C1 segment of cervical spinal cord (tissue), 14 donors: ENCODE measurements at regions not wholly inside any gene's neighbourhood (a gene's known extent, or its start where the extent isn't known, plus 50 kb on each side); places are given as distances from the start of the nearest gene placed in this dataset.

Experiments
- DNase-seq, 14 donors: peaks; one replicate each; lab custom pipeline; 2025; lab: John Stamatoyannopoulos, UW

DNA sequence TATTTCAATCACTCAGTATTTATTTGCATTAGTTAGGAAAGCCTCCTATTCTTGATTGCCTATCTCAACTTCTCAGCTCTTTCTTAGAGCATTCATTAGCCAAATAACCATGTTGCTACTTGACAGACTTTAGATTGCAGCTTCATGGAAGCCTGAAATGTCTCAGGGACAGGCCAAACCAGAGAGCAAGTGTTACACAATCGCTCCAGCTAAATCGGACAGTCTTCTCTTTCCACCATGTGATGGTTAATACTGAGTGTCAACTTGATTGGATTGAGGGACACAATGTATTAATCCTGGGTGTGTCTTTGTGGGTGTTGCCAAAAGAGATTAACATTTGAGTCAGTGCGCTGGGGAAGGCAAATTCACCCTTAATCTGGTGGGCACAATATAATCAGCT is 106.5 kb upstream of the DRD2 start:
- no peak for DNase-seq

DNA sequence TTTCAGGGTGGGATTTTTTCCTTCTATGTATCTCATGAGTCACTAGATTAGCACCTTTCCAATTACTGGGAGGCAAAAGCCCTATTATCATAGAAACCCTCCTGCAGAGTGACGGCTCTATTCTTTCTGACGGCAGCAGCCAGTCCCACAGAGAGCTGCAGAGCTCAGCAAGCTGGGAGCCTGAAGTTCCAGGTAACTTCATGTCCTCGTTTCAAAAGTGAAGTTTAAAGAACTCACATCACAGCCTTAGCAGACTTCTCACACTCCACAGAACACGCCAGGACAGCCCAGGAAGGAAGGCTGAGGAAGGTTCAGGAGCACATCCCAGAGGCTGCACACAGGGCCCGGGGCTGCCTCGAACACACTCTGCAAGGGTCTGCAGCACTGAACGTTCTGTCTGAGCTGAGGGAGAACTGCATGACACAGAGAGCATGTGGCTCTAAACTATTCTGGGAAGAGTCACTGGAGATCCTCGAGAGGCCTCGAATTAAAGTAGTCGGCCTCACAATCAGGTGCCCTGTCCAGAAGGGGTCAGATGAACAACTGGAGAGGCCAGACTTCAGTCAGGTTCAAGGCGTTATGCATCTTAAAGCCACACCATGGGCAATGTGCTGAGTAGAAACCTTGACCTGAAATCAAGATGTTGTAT is 104.2 kb upstream of the DRD2 start:
- no peak for DNase-seq

DNA sequence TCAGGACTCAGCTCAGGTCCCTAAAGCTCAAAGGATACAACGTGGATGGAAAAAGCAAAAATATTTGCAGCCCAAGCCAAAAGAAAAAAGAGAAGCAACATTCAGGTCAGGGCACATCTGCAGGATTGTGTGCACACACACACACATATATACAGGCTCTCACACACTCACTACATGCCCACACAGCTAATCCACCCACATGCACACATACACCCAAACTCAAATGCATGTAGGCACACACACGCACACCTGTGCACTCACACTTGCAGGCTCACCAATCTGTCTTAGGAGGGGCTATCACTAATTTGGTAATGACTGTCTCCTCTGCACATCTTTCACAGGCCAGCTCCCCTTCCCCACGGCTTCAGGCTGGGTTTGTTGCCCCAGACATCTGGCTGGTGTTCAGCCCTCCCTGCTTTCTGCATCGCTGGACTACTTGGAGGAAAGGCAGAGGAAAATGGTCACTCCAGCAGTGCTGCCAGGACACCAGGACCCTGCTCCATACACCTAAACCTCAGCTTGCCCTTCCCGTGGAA is 103.6 kb upstream of the DRD2 start:
- no peak for DNase-seq

DNA sequence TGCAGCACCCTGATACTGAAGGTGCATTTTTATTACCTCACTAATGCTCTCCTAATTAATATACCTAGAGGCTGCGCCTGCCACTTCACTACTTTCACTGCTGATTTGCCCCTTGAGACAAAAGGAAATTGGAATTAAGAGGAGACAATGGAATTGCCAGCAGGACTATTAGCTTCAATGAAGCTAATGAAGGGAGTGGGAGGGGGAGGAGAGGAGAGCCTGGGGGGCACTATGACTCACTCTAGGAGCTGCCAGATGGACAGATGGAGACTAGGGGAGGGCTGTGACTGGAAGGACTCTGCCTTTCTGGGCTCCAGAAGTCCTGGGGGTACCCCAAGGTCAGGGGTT is 102.8 kb upstream of the DRD2 start:
- no peak for DNase-seq

DNA sequence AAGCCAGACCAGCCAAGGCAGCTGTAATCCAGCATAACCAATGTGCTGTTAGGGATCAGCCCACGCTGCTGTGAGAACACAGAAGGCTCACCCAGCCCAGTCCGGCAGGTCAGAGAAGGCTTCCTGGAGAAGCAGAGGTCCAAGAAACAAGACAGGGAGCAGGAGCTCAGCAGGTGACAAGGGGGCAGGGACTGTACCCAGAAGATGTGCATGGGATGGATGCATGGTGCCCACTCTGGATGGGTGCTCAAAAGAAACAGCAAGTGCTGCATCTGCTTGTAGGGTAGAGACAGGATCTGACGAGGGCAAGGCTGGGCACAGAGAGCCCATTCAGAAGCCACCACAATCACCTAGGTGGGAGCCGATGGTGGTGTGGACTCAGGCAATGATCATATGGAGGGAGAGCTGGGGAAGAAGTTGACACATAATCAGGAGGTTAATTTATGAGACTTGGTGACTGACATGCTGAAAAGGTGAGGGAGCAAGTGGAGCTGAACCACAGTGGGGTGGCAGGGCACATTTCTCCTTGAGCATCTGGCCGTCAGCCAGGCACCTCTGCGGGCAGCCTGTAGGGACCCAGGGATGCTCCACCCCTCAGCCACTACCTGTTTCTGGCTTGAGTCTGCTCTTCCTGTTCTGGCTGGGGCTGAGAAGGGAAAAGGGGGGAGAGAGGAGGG is 102.3 kb upstream of the DRD2 start:
- no peak for DNase-seq

DNA sequence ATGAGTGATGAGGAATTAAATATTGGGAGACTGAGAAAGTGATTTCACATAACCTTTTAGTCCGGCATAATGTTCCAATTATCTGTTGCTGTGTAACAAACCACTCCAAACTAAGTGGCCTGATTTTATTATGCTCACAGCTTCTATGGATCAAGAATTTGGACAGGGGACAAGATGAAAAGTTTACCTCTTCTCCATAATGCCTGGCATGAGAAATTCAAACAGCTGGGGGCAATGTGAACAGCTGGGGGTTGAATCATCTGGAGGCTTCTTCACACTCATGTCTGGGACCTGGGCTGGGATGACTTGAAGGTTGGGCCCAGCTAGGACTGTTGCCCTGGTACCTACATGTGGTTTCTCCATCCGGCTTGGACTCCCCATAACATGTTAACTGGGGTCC is 99.4 kb upstream of the DRD2 start:
- DNase-seq: no peak

DNA sequence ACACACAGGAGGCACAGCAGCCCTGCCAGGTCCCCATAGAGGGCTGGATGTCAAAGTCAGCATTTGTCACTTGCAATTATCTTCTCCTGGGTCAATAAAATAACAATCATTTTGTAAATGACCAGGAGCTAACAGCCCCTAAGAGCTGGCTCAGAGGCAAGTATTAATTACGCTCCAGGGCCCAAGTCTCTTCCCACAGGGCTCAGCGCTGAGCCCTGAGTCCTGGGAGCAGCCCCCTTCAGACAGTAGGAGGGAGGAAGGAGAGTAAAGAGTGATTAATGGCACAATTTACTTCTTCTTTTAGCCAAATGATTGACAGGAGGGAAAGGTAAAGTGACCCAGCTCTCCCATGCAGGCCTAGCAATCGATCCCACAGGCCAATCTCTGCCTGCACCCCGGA is 99.0 kb upstream of the DRD2 start:
- DNase-seq: no peak

DNA sequence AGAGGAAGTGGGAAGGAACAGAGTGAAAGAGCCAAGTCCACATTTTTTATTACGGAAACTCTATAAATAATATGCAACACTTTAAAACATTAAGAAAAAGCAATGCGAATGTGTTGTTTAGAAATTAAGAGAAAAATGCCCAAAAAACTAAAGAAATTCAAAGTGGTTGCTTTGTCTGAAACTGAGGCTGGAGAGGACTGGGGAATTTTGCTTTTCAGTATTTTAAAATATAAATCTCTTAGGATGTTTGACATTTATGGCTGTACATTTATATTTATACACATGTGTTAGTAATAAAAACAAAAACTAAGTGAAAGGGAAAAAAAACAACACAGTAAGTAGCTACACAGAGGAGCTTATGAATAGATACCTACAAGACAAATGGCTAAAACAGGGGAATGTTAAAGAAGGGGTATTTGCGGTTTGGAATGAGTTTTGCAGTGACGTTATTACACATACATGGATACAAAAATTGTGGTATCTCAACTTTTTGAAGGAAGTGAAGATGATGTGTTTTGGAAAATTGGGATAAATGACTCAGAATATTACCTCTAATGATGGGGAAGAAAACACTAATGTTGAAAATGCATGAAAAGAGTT is 97.0 kb upstream of the DRD2 start:
- DNase-seq: no peak

DNA sequence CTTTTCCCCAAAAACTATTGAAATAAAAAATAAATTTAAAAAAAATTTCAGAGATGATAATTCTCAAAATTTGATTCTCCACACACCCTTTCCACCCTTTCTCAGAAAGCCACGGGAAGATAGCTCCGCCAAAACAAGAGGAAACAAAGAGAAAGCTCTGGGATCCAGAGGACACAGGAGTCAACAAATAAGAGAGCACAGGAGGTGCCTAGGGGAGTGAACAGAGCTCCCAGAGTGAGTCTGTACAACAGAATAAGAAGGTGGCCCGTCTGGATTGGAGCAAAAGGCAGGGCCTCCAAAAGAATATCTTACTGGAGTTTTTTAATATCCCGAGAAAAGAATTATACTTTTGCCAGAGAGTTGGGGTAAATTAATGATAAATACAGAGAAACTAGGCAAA is 96.3 kb upstream of the DRD2 start:
- DNase-seq: no peak

DNA sequence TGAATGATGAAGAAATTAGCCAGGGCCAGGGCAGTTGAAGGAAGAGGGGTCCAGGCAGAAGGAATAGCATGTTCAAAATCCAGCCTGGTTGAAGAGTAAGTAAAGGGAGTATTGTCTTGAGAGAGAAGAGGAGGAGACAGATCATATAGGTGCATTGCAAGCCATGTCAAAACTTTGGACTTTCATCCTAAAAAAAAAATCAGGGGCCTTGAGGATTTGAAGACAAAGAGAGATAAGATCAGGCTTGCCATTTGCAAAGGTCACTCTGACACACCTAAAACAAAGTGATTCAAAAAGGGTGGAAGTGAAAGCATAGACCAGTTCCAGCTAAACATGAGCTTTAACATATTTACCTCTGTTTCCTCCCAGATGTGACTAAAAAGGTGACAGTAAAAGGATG is 95.7 kb upstream of the DRD2 start:
- DNase-seq: no peak

DNA sequence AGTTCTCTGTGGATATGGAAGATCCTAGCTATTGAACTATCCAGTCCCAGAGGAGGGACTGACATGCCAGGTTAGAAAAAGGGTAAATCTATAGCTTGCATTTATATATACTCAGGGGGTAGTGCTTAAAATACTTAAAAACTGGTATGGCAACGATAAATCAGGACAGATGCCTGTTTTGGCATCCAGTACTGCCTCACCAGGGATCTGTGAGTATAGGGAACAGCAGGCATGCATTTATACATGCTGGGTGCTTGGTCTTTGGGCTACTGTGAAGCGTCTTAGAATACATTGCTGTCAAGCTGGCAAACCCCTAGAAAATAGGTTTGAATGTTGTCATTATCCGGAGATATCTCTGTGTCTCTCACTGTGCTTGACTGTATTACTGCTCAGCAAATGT is 94.2 kb upstream of the DRD2 start:
- no peak for DNase-seq

DNA sequence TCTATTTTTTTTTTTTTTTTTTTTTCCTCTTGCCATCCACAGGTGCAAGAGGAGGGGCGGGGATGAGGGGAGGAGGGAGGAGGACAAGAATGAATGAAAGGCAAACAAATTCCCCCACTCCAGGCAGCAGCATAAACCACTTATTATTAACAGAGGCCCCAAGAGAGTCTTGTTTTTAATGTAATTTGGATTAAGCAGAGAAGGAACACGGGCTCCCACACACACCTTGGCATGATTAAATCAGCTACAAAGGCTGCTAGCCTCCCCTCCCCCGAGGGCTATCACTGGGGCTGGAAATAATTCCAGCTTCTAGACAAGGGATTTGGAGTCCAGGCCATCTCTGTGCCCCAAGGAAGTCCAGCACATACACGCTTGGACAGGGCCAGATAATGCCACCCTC is 93.4 kb upstream of the DRD2 start:
- DNase-seq: no peak

DNA sequence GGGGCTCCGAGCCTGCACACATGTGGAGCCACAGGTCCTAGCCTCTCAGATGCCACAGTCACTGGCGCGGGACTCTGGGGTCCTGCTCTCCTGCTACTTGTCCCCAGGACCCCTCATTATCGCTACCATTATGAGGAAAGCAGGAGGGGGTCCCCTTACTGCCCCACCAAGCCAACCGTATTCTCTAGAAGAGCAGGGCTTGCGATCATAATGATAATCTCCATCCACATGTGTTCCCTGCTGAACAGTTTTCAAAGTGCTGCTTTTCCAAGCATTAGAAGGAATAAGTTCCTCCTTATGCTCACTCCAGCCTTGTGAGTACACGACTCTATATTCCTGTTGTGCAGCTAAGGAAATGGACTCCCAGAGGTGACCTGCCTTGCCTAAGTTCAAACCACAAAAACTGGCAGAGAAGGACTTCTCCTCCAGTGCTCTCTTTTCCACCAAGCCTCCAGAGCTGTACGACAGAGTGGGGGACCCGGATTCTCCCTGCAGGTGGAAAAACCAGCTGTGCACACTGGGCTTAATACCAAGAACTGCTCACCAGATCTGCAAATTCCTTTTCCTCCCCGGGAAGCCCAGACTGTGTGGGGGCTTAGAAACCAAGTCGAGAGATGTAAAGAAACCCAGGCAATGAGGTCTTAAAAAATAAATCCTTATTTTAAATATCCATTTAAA is 92.8 kb upstream of the DRD2 start:
- DNase-seq: no peak

DNA sequence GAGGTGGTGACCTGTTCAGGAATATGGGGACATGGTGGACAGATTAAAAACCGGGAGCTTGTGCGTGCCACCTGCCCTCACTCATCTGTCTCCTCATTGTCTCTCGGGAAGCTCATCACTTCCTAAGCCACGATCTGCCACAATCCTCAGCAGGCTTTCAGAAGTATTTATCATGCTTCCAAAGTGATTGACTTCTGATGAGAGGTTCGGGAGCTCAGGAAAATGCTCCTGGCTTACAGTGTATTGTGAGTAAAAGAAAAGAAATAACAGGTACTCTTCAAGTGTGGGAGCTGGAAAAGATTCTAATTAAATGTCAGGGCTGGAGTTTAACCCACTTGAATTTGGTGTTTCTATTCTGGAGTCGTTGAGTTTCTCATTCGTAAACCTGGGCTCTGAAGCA is 91.9 kb upstream of the DRD2 start:
- no peak for DNase-seq

DNA sequence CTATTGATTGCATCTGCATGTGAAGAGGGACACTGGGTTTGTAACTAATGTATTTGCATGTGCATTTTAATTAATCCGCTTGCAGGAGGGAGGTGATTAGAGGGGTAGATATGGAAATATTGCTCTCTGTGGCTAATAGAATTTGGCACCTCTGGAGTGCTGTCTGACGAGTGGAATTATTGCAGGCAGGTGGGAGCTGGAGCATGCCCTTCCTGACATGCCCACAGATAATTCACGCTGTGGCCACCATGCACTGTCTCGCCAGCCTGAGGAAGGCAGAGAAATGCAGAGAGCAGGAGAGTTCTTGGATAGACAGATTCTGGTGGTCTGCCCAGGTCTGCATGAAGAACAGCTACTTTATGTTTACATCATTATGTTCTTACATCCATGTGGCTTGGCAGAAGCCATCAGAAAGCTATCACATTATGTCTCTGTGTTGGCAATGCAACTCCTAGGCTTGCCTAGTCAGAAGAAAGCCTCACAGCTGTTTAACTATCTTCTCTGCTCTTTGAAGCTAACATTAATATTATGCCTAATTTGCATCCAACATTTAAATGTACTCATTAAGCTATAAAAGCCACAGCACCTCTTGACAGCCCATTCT is 89.4 kb upstream of the DRD2 start:
- no peak for DNase-seq

DNA sequence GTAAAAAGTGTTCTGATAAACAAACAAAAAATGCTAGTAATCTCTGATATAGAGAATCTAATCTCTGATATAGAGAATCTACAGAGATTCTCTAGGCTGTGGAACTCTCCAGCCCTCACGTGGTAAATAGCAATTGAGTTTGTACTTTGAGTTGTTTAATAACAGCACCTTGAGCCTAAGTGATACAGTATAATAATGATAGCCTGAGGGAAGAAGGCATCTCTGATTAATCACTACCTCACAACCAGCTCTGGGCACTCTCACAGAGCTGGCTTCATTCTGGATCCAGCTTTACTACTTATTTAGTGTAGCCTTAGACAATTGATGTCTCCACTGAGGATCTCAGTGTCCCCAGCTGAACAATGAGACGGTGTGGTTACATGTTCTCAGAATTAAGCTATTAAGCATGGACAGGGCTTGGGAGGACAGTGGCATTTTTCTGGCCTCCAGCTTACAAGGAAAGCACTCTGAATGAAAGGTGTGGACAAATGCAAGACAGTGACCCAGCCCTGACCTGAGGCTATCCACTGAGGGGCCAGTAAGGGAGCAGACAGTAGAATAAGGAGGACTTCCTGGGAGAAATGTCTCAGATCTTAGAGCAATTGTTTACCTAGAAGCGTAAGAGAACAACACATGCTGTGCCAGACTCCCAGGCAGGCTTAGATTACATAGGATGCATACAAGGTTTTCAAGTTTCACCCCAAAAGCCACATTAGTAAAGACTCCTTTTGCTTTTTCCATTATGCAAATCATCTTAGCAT is 88.7 kb upstream of the DRD2 start:
- no peak for DNase-seq

DNA sequence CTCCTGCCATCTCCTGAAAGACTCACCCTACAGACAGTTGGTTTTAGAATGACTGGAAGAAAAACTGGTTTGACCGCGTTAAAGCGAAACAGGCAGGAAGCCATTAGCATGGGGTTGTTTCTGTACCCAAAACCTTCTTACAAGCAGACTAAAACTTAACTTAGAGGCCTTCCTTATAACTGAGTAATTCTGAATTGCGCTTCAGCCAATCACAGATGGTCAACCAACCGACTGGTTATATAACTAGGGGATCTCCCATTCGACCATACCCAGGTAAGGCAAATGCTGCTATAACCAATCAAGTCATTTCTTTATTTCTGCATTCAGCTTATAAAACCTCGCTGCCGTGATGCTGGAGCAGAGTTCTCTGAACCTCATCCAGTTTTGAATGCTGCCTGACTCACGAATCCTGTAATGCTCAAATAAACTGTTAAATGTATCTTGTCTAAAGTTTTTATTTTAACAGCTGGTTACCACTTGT is 87.8 kb upstream of the DRD2 start:
- no peak for DNase-seq

DNA sequence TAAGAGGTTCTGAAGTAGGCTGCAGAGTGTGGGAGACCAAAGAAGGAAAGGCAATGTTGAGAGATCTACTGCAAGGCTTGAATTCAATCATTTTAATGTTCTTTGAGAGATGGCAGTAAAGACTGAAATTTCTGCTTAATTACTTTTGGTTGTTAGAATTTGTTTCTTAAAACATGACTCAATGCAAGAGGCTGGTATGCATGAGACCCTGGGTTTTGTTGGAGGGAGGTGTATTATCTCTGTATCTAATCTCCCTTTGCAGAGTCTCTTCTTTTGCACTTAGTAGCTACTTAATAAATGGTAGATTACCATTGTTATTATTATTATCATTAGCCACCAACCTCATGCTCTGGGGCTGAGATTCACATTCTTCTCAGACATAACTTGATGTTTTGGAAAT is 87.4 kb upstream of the DRD2 start:
- no peak for DNase-seq

DNA sequence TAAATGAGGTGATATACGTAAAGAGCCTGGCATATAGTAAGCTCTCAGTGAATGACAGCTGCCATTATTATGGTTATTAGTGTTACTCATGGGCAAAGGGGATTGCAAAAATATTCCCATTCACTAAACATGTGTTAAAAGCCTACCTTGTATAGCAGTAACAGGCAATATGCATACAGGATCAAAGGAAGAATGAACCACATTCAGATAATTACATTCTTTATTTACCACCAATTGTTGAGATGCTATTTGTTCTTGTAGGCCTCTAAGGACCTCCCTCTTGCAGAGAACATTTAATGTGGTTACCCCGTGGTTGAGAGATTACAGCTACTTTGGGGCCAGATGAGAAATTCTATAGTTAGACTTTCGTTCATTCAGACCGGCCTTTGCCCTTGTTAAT is 82.7 kb upstream of the DRD2 start:
- DNase-seq: no peak

DNA sequence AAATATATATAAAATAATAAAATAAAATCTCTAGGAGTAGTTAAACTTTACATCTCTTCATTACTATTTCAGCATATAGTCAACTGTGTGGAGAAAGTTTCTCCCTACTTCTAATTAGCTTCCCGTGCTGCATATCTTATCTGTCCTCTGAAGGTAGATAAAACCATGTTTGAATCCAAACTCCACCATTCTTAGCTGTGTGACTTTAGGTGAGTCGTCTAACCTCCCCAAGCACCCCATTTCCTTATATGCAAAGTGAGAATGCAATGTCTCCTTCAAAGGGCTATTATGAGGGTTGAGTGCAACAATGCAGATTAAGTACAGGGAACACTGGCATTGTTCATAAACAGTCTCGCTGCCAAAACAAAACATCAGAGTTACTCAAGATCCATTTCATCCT is 80.8 kb upstream of the DRD2 start:
- DNase-seq: no peak

DNA sequence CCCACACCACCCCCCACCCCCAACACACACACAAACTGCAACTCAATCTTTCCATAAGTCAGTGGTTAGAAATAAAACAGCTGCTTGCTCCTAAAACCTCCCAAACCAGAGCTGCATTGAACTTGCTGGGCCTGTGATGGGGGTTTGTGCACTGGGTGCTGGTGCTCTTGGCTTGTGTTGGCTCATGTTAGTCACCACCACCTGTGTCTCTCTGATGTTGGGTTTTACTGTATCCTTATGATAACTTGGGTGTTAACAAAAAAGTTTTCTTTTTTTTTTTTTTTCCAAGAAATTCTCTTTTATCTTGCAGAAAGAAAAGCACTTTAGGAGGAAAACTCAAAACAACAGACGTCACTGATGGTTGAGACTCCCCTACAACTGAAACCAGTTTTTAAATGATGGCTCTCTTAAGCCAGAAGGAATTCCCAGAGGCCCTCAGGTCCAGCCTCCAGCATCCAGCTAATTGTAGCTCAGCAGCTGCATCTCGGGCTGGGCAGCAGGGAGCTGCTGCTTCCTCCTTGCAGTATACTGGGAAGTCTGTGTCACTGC is 79.9 kb upstream of the DRD2 start:
- no peak for DNase-seq
